Neutrophil (primary cell): ENCODE measurements at regions not wholly inside any gene's neighbourhood (a gene's known extent, or its start where the extent isn't known, plus 50 kb on each side); places are given as distances from the start of the nearest gene placed in this dataset.

ENCODE experiments used
- H3K27ac ChIP-seq: fragments of 200-600 bp; sonication (generic); 2 replicates; pipeline ENCODE4 v1.5.1; 2016; ENCODE audit warnings: mild to moderate bottlenecking, moderate library complexity
- H3K27me3 ChIP-seq: fragments of 200-600 bp; sonication (generic); 2 replicates; pipeline ENCODE4 v1.6.0; 2016; ENCODE audit warnings: mild to moderate bottlenecking
- H3K36me3 ChIP-seq: fragments of 200-600 bp; sonication (generic); 2 replicates; pipeline ENCODE4 v1.5.1; 2017
- H3K4me1 ChIP-seq, 2 experiments: fragments of 200-600 bp in 1 of 2; sonication (generic) in 1 of 2; 1 replicate in 1 of 2; 2 replicates in 1 of 2; pipeline versions ENCODE4 v1.5.1 to v1.6.1; 2013 to 2016; ENCODE audit warnings: low read depth in 1 of 2, low read length in 1 of 2, mild to moderate bottlenecking in 1 of 2, moderate library complexity in 1 of 2; ENCODE audit not compliant: control insufficient read depth in 1 of 2, insufficient read depth in 1 of 2
- H3K4me3 ChIP-seq, 2 experiments: fragments of 200-600 bp in 1 of 2; sonication (generic) in 1 of 2; 1 replicate in 1 of 2; 2 replicates in 1 of 2; pipeline ENCODE4 v1.5.1; 2013 to 2016; ENCODE audit warnings: low read depth in 1 of 2, low read length in 1 of 2, mild to moderate bottlenecking in 1 of 2, moderate library complexity in 1 of 2
- H3K9me3 ChIP-seq: fragments of 200-600 bp; sonication (generic); 2 replicates; pipeline ENCODE4 v1.5.1; 2016
- TF ChIP-seq, protein P1 (sequence below): fragments of 200-600 bp; sonication (generic); IDR thresholded peaks from 2 replicates; pipeline ENCODE4 v1.5.1; 2016; ENCODE audit warnings: antibody characterized with exemption

DNA sequence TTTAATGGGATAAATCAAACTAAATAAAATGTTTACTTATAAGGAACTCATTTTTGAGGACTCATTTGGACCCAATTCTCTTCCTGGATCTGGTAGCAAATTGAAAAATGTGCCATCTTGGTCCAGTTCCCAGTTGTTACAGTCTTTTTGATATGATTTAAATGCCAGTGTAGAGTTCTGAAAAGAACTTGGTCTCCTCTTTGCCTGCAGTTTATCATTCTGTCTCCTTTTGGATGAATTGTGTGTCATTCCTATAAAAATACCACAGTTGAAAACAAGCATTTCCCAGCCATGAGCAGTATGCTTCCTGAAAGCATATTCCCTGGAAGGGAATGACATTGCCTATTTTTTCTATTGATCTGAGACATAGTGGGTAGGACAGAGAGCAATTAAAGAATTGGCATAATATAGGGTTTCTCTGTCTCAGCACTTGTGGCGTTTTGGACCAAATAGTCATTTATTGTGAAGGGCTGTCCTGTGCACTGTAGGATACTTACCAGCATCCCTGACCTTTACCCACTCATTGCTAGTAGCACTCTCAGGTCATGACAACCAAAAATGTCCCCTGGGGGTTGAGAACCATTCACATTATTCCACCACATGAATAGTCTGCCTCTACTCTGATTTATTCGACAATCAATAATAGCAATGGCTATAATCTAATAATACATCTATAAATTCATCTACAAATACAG, 181.8 kb downstream of the NXNL2 start:
- Histone ChIP-seq H3K9me3 (no peaks in the 10 kb centered on the region), H3K36me3 (no peaks in the 10 kb centered on the region), H3K4me1 (no peaks in the 10 kb centered on the region), H3K27me3 (peaks cover 20% of the 10 kb centered on the region), H3K4me3 (no peak overlapping the region), H3K27ac (no peak overlapping the region)
- TF ChIP-seq, protein P1, sequence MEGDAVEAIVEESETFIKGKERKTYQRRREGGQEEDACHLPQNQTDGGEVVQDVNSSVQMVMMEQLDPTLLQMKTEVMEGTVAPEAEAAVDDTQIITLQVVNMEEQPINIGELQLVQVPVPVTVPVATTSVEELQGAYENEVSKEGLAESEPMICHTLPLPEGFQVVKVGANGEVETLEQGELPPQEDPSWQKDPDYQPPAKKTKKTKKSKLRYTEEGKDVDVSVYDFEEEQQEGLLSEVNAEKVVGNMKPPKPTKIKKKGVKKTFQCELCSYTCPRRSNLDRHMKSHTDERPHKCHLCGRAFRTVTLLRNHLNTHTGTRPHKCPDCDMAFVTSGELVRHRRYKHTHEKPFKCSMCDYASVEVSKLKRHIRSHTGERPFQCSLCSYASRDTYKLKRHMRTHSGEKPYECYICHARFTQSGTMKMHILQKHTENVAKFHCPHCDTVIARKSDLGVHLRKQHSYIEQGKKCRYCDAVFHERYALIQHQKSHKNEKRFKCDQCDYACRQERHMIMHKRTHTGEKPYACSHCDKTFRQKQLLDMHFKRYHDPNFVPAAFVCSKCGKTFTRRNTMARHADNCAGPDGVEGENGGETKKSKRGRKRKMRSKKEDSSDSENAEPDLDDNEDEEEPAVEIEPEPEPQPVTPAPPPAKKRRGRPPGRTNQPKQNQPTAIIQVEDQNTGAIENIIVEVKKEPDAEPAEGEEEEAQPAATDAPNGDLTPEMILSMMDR, result no peak

DNA sequence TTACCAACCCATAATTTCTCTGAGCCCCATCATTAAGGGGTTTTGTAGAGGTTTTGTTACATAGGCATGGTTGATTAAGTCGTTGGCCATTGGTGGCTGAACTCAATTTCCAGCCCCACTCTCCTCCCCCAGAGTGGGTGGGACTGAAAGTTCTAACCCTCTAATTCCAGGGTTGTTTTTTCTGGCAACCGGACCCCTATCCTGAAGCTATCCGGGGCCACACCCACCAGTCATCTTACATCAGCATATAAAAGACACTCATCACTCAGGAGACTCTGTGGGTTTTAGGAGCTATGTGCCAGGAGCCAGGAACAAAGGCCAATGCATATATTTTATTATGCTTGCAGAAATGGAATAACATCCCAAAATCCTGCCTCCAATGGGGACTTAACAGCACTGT, 186.0 kb downstream of the NXNL2 start:
- no peaks in the 10 kb centered on the region for H3K9me3 ChIP-seq

DNA sequence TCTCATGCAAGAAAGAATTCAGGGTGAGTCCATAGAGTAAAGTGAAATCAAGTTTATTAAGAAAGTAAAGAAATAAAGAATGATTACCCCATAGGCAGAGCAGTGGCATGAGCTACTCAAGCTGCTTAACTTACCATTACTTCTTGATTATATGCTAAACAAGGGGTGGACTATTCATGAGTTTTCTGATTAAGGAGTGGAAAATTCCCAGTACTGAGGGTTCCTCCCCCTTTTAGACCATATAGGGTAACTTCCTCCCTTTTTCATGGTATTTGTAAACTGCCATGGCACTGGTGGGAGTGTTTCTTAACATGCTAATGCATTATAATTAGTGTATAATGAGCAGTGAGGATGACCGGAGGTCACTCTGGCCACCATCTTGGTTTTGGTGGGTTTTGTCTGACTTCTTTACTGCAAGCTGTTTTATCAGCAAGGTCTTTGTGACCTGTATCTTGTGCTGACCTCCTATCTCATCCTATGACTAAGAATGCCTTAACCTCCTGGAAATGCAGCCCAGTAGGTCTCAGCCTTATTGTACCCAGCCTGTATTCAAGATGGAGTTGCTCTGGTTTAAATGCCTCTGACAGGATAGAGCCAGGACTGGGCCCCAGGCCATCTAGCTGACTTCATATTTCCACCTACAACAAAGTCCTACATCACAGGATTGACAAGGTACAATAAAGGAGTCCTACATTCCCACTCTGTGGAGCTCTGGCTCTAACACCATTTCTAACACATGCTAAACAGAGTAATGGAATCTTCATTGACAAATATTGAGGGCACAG, 186.7 kb downstream of the NXNL2 start:
- H3K27me3 ChIP-seq, result peaks cover 25% of the 10 kb centered on the region

More for the DNA sequence above, 186.0 kb downstream of the NXNL2 start:
- H3K4me3 ChIP-seq, result no peak overlapping the region
- no peak overlapping the region for H3K27ac ChIP-seq
- H3K27me3 ChIP-seq, result peaks cover 25% of the 10 kb centered on the region
- no peaks in the 10 kb centered on the region for H3K36me3 ChIP-seq
- TF ChIP-seq, protein P1, result no peak
- H3K4me1 ChIP-seq, result no peaks in the 10 kb centered on the region

DNA sequence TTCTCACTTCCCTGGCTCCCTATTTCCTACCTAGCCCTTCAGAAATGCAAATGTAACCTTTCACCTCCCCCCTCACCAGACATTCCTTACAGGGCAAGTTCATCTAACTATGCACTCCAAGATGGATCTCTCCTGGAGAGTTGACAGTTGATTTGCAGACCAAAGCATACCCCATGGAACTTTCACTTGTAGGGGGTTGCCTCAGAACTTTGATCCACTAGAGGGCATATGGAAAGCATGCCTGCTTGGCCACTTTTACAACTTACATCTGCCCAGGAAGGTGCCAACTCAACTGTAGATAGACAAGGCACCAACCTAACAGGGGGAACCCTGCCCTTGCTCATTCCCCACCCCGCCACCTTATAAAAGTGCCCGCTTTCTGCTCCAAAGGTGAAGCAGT, 187.8 kb downstream of the NXNL2 start:
- H3K9me3 ChIP-seq, result no peaks in the 10 kb centered on the region
- TF ChIP-seq, protein P1, result no peak
- no peaks in the 10 kb centered on the region for H3K36me3 ChIP-seq
- no peak overlapping the region for H3K4me3 ChIP-seq
- H3K4me1 ChIP-seq, result no peaks in the 10 kb centered on the region
- H3K27me3 ChIP-seq, result peaks cover 32% of the 10 kb centered on the region
- no peak overlapping the region for H3K27ac ChIP-seq

More for the DNA sequence above, 186.7 kb downstream of the NXNL2 start:
- no peak overlapping the region for H3K27ac ChIP-seq
- no peak overlapping the region for H3K4me3 ChIP-seq
- no peaks in the 10 kb centered on the region for H3K4me1 ChIP-seq
- TF ChIP-seq, protein P1, result no peak
- H3K36me3 ChIP-seq, result no peaks in the 10 kb centered on the region
- no peaks in the 10 kb centered on the region for H3K9me3 ChIP-seq

DNA sequence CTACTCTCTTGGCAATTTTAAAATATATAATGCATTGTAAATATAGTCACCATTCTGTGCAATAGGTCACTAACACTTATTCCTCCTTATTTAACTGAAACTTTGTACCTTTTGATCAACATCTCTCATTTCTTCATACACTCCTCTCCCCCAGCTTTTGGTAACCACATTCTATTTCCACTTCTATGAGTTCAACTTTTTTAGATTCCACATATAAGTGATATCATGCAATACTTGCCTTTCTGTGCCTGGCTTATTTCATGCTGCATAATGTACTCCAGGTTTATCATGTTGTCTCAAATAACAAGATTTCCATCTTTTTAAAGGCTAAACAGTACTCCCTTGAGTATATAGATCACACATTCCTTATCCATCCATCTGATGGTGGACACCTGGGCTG, 188.8 kb downstream of the NXNL2 start:
- H3K27ac ChIP-seq, result no peak overlapping the region
- TF ChIP-seq, protein P1, result no peak
- no peaks in the 10 kb centered on the region for H3K4me1 ChIP-seq
- no peaks in the 10 kb centered on the region for H3K36me3 ChIP-seq
- peaks cover 30% of the 10 kb centered on the region for H3K27me3 ChIP-seq
- no peaks in the 10 kb centered on the region for H3K9me3 ChIP-seq
- no peak overlapping the region for H3K4me3 ChIP-seq
